H1 (cell line): ENCODE measurements at regions not wholly inside any gene's neighbourhood (a gene's known extent, or its start where the extent isn't known, plus 50 kb on each side); places are given as distances from the start of the nearest gene placed in this dataset.

Source experiments
- CTCF ChIA-PET: fragments of 300-600 bp; sonication (Branson Sonifier 250); formaldehyde crosslinking; loops from one replicate; lab custom pipeline; 2021; ENCODE audit not compliant: partially characterized antibody; lab: Charles Lee
- POLR2A ChIA-PET: fragments of 300-600 bp; sonication (Branson Sonifier 250); formaldehyde crosslinking; loops from one replicate; lab custom pipeline; 2021; ENCODE audit warnings: inconsistent platforms; ENCODE audit not compliant: partially characterized antibody; lab: Charles Lee
- DNase-seq, 2 experiments: peaks; one replicate each; pipeline versions ENCODE4 v3.0.0 to v3.0.0-alpha.2; 2010 to 2022; ENCODE audit warnings: low spot score in 2 of 2, low read depth in 1 of 2, mixed read lengths in 1 of 2
- FAIRE-seq: peaks from 2 replicates; lab custom pipeline; 2011; peaks lifted over from hg19 to GRCh38; lab: Jason Lieb, UNC
- H2AFZ ChIP-seq: 2 replicates; pipeline ENCODE4 v1.8.1; 2012; ENCODE audit warnings: low read length, inconsistent platforms
- H2AK5ac ChIP-seq: 2 replicates; pipeline ENCODE4 v1.6.1; 2013; ENCODE audit warnings: low read depth, low read length
- H2BK120ac ChIP-seq: replicated peaks from 2 replicates; pipeline ENCODE3; 2013; ENCODE audit warnings: low read depth, low read length, inconsistent platforms
- H2BK12ac ChIP-seq: 2 replicates; pipeline ENCODE4 v1.6.1; 2013; ENCODE audit warnings: low read depth, low read length
- H2BK15ac ChIP-seq: 2 replicates; pipeline ENCODE4 v1.6.1; 2013; ENCODE audit warnings: low read length
- H2BK20ac ChIP-seq: 2 replicates; pipeline ENCODE4 v1.6.1; 2013; ENCODE audit warnings: low read length
- H2BK5ac ChIP-seq: 2 replicates; pipeline ENCODE4 v1.6.1; 2013; ENCODE audit warnings: low read depth, low read length
- H3K14ac ChIP-seq: 2 replicates; pipeline ENCODE4 v1.6.1; 2013; ENCODE audit warnings: inconsistent platforms; ENCODE audit not compliant: insufficient read length
- H3K18ac ChIP-seq: 2 replicates; pipeline ENCODE4 v1.6.1; 2013; ENCODE audit warnings: low read length; ENCODE audit errors: extremely low read depth
- H3K23ac ChIP-seq: 2 replicates; pipeline ENCODE4 v1.6.1; 2013; ENCODE audit warnings: inconsistent platforms; ENCODE audit not compliant: insufficient read length
- H3K23me2 ChIP-seq: 2 replicates; pipeline ENCODE4 v1.6.1; 2013; ENCODE audit warnings: low read depth, low read length
- H3K27ac ChIP-seq: 2 replicates; pipeline ENCODE4 v1.6.1; 2011; ENCODE audit warnings: low read depth, low read length, inconsistent platforms
- H3K27me3 ChIP-seq, 4 experiments: replicated peaks in 1 of 4; 1 replicate in 1 of 4; 2 replicates in 3 of 4; pipeline versions ENCODE4 v1.6.1 to v1.8.1; 2011 to 2013; ENCODE audit warnings: low read length in 3 of 4, mild to moderate bottlenecking in 3 of 4, inconsistent platforms in 2 of 4, mixed read lengths in 2 of 4, moderate library complexity in 1 of 4; ENCODE audit not compliant: control insufficient read depth in 3 of 4, insufficient read depth in 3 of 4; ENCODE audit errors: extremely low read depth in 1 of 4
- H3K36me3 ChIP-seq, 4 experiments: 2 replicates each; pipeline versions ENCODE4 v1.6.1 to v1.8.1; 2011 to 2013; ENCODE audit warnings: mild to moderate bottlenecking in 4 of 4, low read length in 3 of 4, moderate library complexity in 2 of 4, control low read depth in 1 of 4, inconsistent platforms in 1 of 4; ENCODE audit not compliant: insufficient read depth in 4 of 4, control insufficient read depth in 2 of 4
- H3K4ac ChIP-seq: replicated peaks from 2 replicates; pipeline ENCODE3; 2013; ENCODE audit warnings: low read length, low read depth, mixed read lengths, inconsistent platforms; ENCODE audit not compliant: insufficient read length
- H3K4me1 ChIP-seq, 4 experiments: replicated peaks in 1 of 4; 1 replicate in 1 of 4; 2 replicates in 3 of 4; pipeline versions ENCODE4 v1.6.1 to v1.8.1; 2011 to 2013; ENCODE audit warnings: low read length in 3 of 4, inconsistent platforms in 2 of 4, mixed read lengths in 1 of 4; ENCODE audit not compliant: insufficient read depth in 4 of 4, control insufficient read depth in 3 of 4
- H3K4me2 ChIP-seq, 2 experiments: 2 replicates each; pipeline versions ENCODE4 v1.6.1 to v1.8.1; 2011 to 2013; ENCODE audit warnings: low read depth in 2 of 2, low read length in 2 of 2, control low read depth in 1 of 2, inconsistent platforms in 1 of 2, mild to moderate bottlenecking in 1 of 2; ENCODE audit not compliant: insufficient read depth in 1 of 2
- H3K4me3 ChIP-seq, 4 experiments: fragments of 200-600, 300-600 bp in 1 of 4; sonication (generic), shearing (Covaris generic), sonication (Bioruptor Twin) in 1 of 4; 2 replicates each; pipeline versions ENCODE4 v1.5.1 to v1.8.1; 2011 to 2016; ENCODE audit warnings: low read length in 4 of 4, low read depth in 3 of 4, control low read depth in 2 of 4, inconsistent platforms in 2 of 4, mild to moderate bottlenecking in 2 of 4, mixed read lengths in 1 of 4, moderate library complexity in 1 of 4; ENCODE audit not compliant: insufficient read depth in 2 of 4; ENCODE audit errors: extremely low read depth in 1 of 4
- H3K56ac ChIP-seq: replicated peaks from 2 replicates; pipeline ENCODE3; 2013; ENCODE audit warnings: low read depth, mild to moderate bottlenecking, mixed read lengths, low read length, inconsistent platforms; ENCODE audit not compliant: insufficient read length
- H3K79me1 ChIP-seq: 2 replicates; pipeline ENCODE4 v1.6.1; 2013; ENCODE audit warnings: low read depth, low read length, control low read depth
- H3K79me2 ChIP-seq, 2 experiments: 2 replicates each; pipeline versions ENCODE4 v1.6.1 to v1.8.1; 2012 to 2013; ENCODE audit warnings: low read length in 2 of 2, mild to moderate bottlenecking in 2 of 2, inconsistent platforms in 1 of 2; ENCODE audit not compliant: insufficient read depth in 2 of 2, control insufficient read depth in 1 of 2
- H3K9ac ChIP-seq, 4 experiments: replicated peaks in 1 of 4; 1 replicate in 1 of 4; 2 replicates in 3 of 4; pipeline versions ENCODE4 v1.6.1 to v1.8.1; 2011 to 2013; ENCODE audit warnings: low read depth in 3 of 4, low read length in 3 of 4, control low read depth in 2 of 4, mild to moderate bottlenecking in 2 of 4, moderate library complexity in 2 of 4, inconsistent platforms in 1 of 4; ENCODE audit errors: extremely low read depth in 1 of 4
- H3K9me3 ChIP-seq, 2 experiments: 2 replicates each; pipeline versions ENCODE4 v1.6.1 to v1.8.1; 2012 to 2013; ENCODE audit warnings: mild to moderate bottlenecking in 2 of 2, moderate library complexity in 2 of 2, control low read depth in 1 of 2, inconsistent platforms in 1 of 2, low read depth in 1 of 2, low read length in 1 of 2, mixed read lengths in 1 of 2; ENCODE audit not compliant: insufficient read depth in 2 of 2
- H4K20me1 ChIP-seq, 2 experiments: replicated peaks in 1 of 2; 2 replicates each; pipeline versions ENCODE3 to v1.8.1; 2011 to 2013; ENCODE audit warnings: inconsistent platforms in 2 of 2, low read length in 2 of 2, mild to moderate bottlenecking in 1 of 2; ENCODE audit not compliant: insufficient read depth in 2 of 2, control insufficient read depth in 1 of 2
- H4K5ac ChIP-seq: 2 replicates; pipeline ENCODE4 v1.6.1; 2013; ENCODE audit warnings: low read length, low read depth, mixed read lengths, inconsistent platforms; ENCODE audit not compliant: insufficient read length
- H4K8ac ChIP-seq: 2 replicates; pipeline ENCODE4 v1.8.0; 2013; ENCODE audit warnings: mild to moderate bottlenecking, moderate library complexity, low read length, inconsistent platforms; ENCODE audit not compliant: insufficient read depth; ENCODE audit errors: extremely low read depth
- H4K91ac ChIP-seq: replicated peaks from 2 replicates; pipeline ENCODE3; 2013; ENCODE audit warnings: low read length, mixed read lengths, inconsistent platforms; ENCODE audit not compliant: insufficient read length
- BCL11A ChIP-seq, 2 experiments: IDR thresholded peaks; one replicate each; pipeline ENCODE4 v1.6.1; 2011; ENCODE audit warnings: low read depth in 2 of 2, low read length in 2 of 2, mild to moderate bottlenecking in 2 of 2
- CBX8 ChIP-seq: fragments of 300-800, 300-1000 bp; sonication (generic); IDR thresholded peaks from 2 replicates; pipeline ENCODE4 v1.7.1; 2016; ENCODE audit warnings: low read depth, low read length, borderline replicate concordance
- CEBPB ChIP-seq: IDR thresholded peaks from 2 replicates; pipeline ENCODE4 v1.6.1; 2012; ENCODE audit warnings: low read depth, low read length
- EP300 ChIP-seq, 2 experiments: IDR thresholded peaks; 1 replicate in 1 of 2; 2 replicates in 1 of 2; pipeline ENCODE4 v1.6.1; 2011 to 2012; ENCODE audit warnings: low read depth in 2 of 2, low read length in 2 of 2, mild to moderate bottlenecking in 2 of 2, borderline replicate concordance in 1 of 2, inconsistent platforms in 1 of 2, moderate library complexity in 1 of 2
- HDAC6 ChIP-seq: IDR thresholded peaks from one replicate; pipeline ENCODE4 v1.7.1; 2012; ENCODE audit warnings: low read depth, mild to moderate bottlenecking, inconsistent platforms, low read length, moderate library complexity
- JUN ChIP-seq: IDR thresholded peaks from 2 replicates; pipeline ENCODE4 v1.6.1; 2011; ENCODE audit warnings: low read depth, mild to moderate bottlenecking, improper control_type of control experiment, low read length
- JUND ChIP-seq: IDR thresholded peaks from 2 replicates; pipeline ENCODE4 v1.6.1; 2011; ENCODE audit warnings: mild to moderate bottlenecking, improper control_type of control experiment, low read length
- SIX5 ChIP-seq: IDR thresholded peaks from 2 replicates; pipeline ENCODE4 v1.6.1; 2011; ENCODE audit warnings: mild to moderate bottlenecking, low read depth, low read length
- SP1 ChIP-seq: IDR thresholded peaks from 2 replicates; pipeline ENCODE4 v1.6.1; 2011; ENCODE audit warnings: low read depth, low read length
- SP4 ChIP-seq: IDR thresholded peaks from 2 replicates; pipeline ENCODE4 v1.6.1; 2012; ENCODE audit warnings: low read length, inconsistent platforms
- SRF ChIP-seq: IDR thresholded peaks from 2 replicates; pipeline ENCODE4 v1.6.1; 2011; ENCODE audit warnings: mild to moderate bottlenecking, low read depth, low read length, moderate library complexity
- TAF1 ChIP-seq: IDR thresholded peaks from 2 replicates; pipeline ENCODE4 v1.6.1; 2011; ENCODE audit warnings: mild to moderate bottlenecking, low read depth, low read length
- TAF7 ChIP-seq: optimal IDR thresholded peaks from 2 replicates; pipeline ENCODE3; 2011; ENCODE audit warnings: low read depth, mild to moderate bottlenecking, inconsistent platforms, low read length, moderate library complexity, borderline replicate concordance
- TBP ChIP-seq: IDR thresholded peaks from 2 replicates; pipeline ENCODE4 v1.6.1; 2011; ENCODE audit warnings: low read depth, low read length, improper control_type of control experiment
- WGBS, 2 experiments: shearing (Covaris generic) in 1 of 2; methylation state at CpG; one replicate each; pipeline versions ENCODE4 v1.1.6 to v1.1.7; 2013 to 2015; ENCODE audit warnings: low lambda C conversion rate in 2 of 2, mixed read lengths in 2 of 2, inconsistent platforms in 1 of 2, low coverage in 1 of 2, missing lambda C conversion rate in 1 of 2; ENCODE audit not compliant: insufficient replicate concordance in 2 of 2, insufficient coverage in 1 of 2, insufficient read length in 1 of 2; ENCODE audit errors: extremely low coverage in 1 of 2, missing lambda C conversion rate in 1 of 2; 5-methylcytosine and 5-hydroxymethylcytosine counted together

DNA sequence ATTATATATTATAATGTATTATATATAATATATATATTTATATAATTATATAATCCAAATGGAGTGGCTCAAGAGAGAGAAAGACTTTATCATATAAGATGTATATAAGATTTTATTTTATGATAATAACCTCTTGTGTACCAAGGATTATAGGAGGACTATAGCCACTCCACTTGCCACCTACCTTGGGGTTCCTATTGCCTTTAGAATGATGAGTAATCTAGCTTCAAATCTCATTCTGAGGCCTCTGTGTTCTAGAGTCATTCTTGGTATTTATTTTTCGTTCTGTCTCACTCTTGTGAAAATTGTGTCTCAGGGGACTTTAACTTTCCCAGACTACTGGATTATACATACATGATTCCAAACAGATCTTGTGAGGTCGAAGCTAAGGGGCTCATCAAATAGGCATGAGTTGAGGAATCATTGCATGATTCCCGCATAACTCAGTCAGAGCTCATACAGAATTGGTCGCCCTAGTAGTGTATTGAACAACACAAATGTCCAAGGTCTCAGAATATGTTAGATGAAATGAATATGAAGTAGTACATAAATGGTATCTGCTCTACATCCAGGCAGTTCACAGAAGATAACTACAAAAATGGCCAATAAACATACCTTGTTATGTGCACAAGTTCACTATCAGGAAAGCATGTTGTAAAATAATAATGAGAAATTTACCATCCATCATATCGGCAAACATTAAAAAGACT is 159.5 kb upstream of the RNPC3 start:
- no peak overlapping the region for H2BK20ac ChIP-seq
- no peak overlapping the region for H3K4me2 ChIP-seq
- H4K91ac ChIP-seq: no peak overlapping the region
- H3K79me2 ChIP-seq: no peaks in the 10 kb centered on the region
- POLR2A ChIA-PET: no interaction called here
- H2AFZ ChIP-seq: no peak overlapping the region
- no peak overlapping the region for H3K14ac ChIP-seq
- DNase-seq: no peak
- no peaks in the 10 kb centered on the region for H3K23me2 ChIP-seq
- no peaks in the 10 kb centered on the region for H4K20me1 ChIP-seq
- no peak overlapping the region for H3K9ac ChIP-seq
- H2BK15ac ChIP-seq: no peak overlapping the region
- no peaks in the 10 kb centered on the region for H3K36me3 ChIP-seq
- H3K9me3 ChIP-seq: no peaks in the 10 kb centered on the region
- H3K56ac ChIP-seq: no peak overlapping the region
- no peak for TF ChIP-seq HDAC6
- TF ChIP-seq TAF1: no peak
- TF ChIP-seq SRF: no peak
- TF ChIP-seq SIX5: no peak
- no peak for TF ChIP-seq SP1
- TF ChIP-seq CEBPB: no peak
- TF ChIP-seq EP300 (IDR thresholded peaks at IDR 0.05; ENCODE audit: borderline replicate concordance in 1 of 2, low read depth in 2 of 2, low read length in 2 of 2): no peak
- no peak for TF ChIP-seq CBX8
- TF ChIP-seq TAF7: no peak
- no peak for TF ChIP-seq JUND
- TF ChIP-seq SP4: no peak
- TF ChIP-seq BCL11A (IDR thresholded peaks at IDR 0.05; ENCODE audit: low read depth in 2 of 2, low read length in 2 of 2): no peak
- no peak for TF ChIP-seq TBP
- TF ChIP-seq JUN: no peak
- H2BK120ac ChIP-seq: no peak overlapping the region
- no peak overlapping the region for H3K4ac ChIP-seq
- CTCF ChIA-PET: no interaction called here
- no peak for FAIRE-seq
- no peak overlapping the region for H3K27ac ChIP-seq
- no peak overlapping the region for H3K23ac ChIP-seq
- H3K18ac ChIP-seq: no peak overlapping the region
- no peak overlapping the region for H2BK5ac ChIP-seq
- WGBS, 2 experiments: 92% methylated on average over 5 of the region's 5 CpGs; no CpG with 5 or more reads in 1 of the 2 experiments
- H4K5ac ChIP-seq: no peak overlapping the region
- H3K4me1 ChIP-seq: no peaks in the 10 kb centered on the region
- no peak overlapping the region for H4K8ac ChIP-seq
- H3K27me3 ChIP-seq: no peaks in the 10 kb centered on the region
- no peak overlapping the region for H3K4me3 ChIP-seq
- H2AK5ac ChIP-seq: no peak overlapping the region
- no peaks in the 10 kb centered on the region for H3K79me1 ChIP-seq
- no peak overlapping the region for H2BK12ac ChIP-seq
